ENCODE measurements at regions not wholly inside any gene's neighbourhood (a gene's known extent, or its start where the extent isn't known, plus 50 kb on each side); places are given as distances from the start of the nearest gene placed in this dataset.

- TF ChIP-seq CTCF (IDR thresholded peaks at IDR 0.05), result no peak
- no peak for TF ChIP-seq POLR2A (IDR thresholded peaks at IDR 0.05)
Measured at GRCh38 chr1:82452096-82452495, 651.4 kb downstream of the ADGRL2 start.
